ENCODE measurements at regions not wholly inside any gene's neighbourhood (a gene's known extent, or its start where the extent isn't known, plus 50 kb on each side); places are given as distances from the start of the nearest gene placed in this dataset.

DNA sequence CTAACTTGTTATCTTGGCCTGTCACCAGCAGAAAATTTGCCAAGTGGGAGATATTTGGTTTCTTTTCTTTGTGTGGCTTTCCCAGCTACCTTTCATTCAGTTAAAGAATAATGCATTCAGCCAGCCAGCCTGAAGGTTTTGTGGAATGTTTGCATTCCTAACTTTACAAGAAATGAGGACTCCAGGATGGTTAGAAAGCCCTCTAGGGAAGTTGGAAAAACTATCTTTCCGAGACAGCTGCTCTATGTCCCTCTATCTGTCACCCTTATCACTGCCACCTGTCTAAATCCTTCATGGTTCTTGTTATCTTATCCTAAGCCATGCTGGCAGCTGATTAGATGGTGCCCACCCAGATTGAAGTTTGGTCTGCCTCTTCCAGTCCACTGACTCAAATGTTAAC is 384.2 kb downstream of the SH3BGRL start:
- no CpG with 5 or more reads among the region's 1 CpG for WGBS (ENCODE audit: extremely low coverage, insufficient read length, low lambda C conversion rate)
- Histone ChIP-seq H3K9ac (ENCODE audit: extremely low read depth, insufficient read length, low read length) (no peak overlapping the region), H2AFZ (ENCODE audit: low read length) (no peak overlapping the region), H2BK120ac (ENCODE audit: low read depth, low read length, poor library complexity, severe bottlenecking) (no peak overlapping the region), H4K20me1 (ENCODE audit: control insufficient read depth, insufficient read depth, insufficient read length) (no peaks in the 10 kb centered on the region), H2BK5ac (ENCODE audit: insufficient read length, low read length) (no peak overlapping the region), H2AK5ac (ENCODE audit: insufficient read length, low read length) (no peak overlapping the region), H3K79me2 (ENCODE audit: insufficient read depth, low read length) (no peaks in the 10 kb centered on the region), H3K56ac (ENCODE audit: insufficient read length, low read depth, low read length) (no peak overlapping the region), H2BK15ac (ENCODE audit: low read depth, low read length) (no peak overlapping the region), H4K91ac (ENCODE audit: insufficient read length, low read depth, low read length) (no peak overlapping the region), H3K4me2 (ENCODE audit: insufficient read depth, insufficient read length, low read length) (no peak overlapping the region), H4K8ac (replicated peaks; ENCODE audit: insufficient read length, low read depth, low read length) (no peak overlapping the region), H3K9me3 (ENCODE audit: control insufficient read depth, low read depth, low read length) (peaks cover 16% of the 10 kb centered on the region), H3K18ac (ENCODE audit: insufficient read length, low read depth, low read length) (no peak overlapping the region), H3K4me1 (ENCODE audit: insufficient read depth, low read length) (no peaks in the 10 kb centered on the region), H3T11ph (ENCODE audit: low read length) (no peak overlapping the region), H3K23me2 (ENCODE audit: insufficient read length, low read depth, low read length, poor library complexity, severe bottlenecking) (no peaks in the 10 kb centered on the region), H2BK12ac (ENCODE audit: insufficient read length, low read depth, low read length) (no peak overlapping the region), H3K4ac (ENCODE audit: low read depth, low read length) (no peak overlapping the region), H3K27ac (ENCODE audit: insufficient read length, low read depth, low read length) (no peak overlapping the region), H4K5ac (ENCODE audit: insufficient read length, low read depth, low read length) (no peak overlapping the region), H3K14ac (ENCODE audit: insufficient read depth, low read length) (no peak overlapping the region), H2BK20ac (ENCODE audit: low read depth, low read length, poor library complexity, severe bottlenecking) (no peak overlapping the region), H3K23ac (ENCODE audit: insufficient read length, low read depth, low read length) (no peak overlapping the region), H3K79me1 (ENCODE audit: insufficient read depth, low read depth, low read length, poor library complexity, severe bottlenecking) (no peaks in the 10 kb centered on the region), H3K27me3 (ENCODE audit: insufficient read depth, low read length) (no peaks in the 10 kb centered on the region)
- H3K27me3 Mint-ChIP-seq (ENCODE audit: low read depth) = peaks cover 1% of the 10 kb centered on the region; the same call in 1 of the 2 replicates
- TF ChIP-seq, protein P1, sequence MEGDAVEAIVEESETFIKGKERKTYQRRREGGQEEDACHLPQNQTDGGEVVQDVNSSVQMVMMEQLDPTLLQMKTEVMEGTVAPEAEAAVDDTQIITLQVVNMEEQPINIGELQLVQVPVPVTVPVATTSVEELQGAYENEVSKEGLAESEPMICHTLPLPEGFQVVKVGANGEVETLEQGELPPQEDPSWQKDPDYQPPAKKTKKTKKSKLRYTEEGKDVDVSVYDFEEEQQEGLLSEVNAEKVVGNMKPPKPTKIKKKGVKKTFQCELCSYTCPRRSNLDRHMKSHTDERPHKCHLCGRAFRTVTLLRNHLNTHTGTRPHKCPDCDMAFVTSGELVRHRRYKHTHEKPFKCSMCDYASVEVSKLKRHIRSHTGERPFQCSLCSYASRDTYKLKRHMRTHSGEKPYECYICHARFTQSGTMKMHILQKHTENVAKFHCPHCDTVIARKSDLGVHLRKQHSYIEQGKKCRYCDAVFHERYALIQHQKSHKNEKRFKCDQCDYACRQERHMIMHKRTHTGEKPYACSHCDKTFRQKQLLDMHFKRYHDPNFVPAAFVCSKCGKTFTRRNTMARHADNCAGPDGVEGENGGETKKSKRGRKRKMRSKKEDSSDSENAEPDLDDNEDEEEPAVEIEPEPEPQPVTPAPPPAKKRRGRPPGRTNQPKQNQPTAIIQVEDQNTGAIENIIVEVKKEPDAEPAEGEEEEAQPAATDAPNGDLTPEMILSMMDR (conservative IDR thresholded peaks at IDR 0.05) = no peak
- no peak overlapping the region for H3K4me3 Mint-ChIP-seq
- DNase-seq = no peak
- peaks cover 50 to 62% of the 10 kb centered on the region in 2 experiments for H3K9me3 Mint-ChIP-seq
- no peak overlapping the region for H3K27ac Mint-ChIP-seq
- peaks cover 0 to 3% (median 0%) of the 10 kb centered on the region in 3 experiments; a peak in 4 of 7 replicates for H3K36me3 Mint-ChIP-seq (ENCODE audit: insufficient read depth in 1 of 3, low read depth in 3 of 3)
- H3K4me1 Mint-ChIP-seq = no peaks in the 10 kb centered on the region

Measured in H9 (cell line).